Gastroesophageal sphincter (tissue), 4 donors: ENCODE measurements at regions not wholly inside any gene's neighbourhood (a gene's known extent, or its start where the extent isn't known, plus 50 kb on each side); places are given as distances from the start of the nearest gene placed in this dataset.

ENCODE experiments used
- ATAC-seq: fragments of 150-250 bp; one replicate; pipeline ENCODE4 v1.9.1; 2016; ENCODE audit warnings: mild to moderate bottlenecking, moderate library complexity
- H3K27ac ChIP-seq, 4 donors: fragments of 200-600 bp; sonication (generic) in 3 of 4; 1 replicate in 3 of 4; 2 replicates in 1 of 4; pipeline ENCODE4 v1.5.1; 2016 to 2019
- H3K27me3 ChIP-seq: fragments of 200-600 bp; sonication (generic); one replicate; pipeline ENCODE4 v1.5.1; 2019
- H3K36me3 ChIP-seq, 2 donors: fragments of 200-600 bp; sonication (generic); one replicate each; pipeline ENCODE4 v1.5.1; 2019; ENCODE audit warnings: control low read depth in 1 of 2
- H3K4me1 ChIP-seq, 3 donors: fragments of 200-600 bp; sonication (generic); 1 replicate in 2 of 3; 2 replicates in 1 of 3; pipeline ENCODE4 v1.5.1; 2016 to 2019; ENCODE audit warnings: control low read depth in 2 of 3
- H3K4me3 ChIP-seq, 2 donors: fragments of 200-600 bp; sonication (generic); one replicate each; pipeline ENCODE4 v1.5.1; 2019; ENCODE audit warnings: mild to moderate bottlenecking in 1 of 2, moderate library complexity in 1 of 2
- H3K9me3 ChIP-seq, 3 donors: fragments of 200-600 bp; sonication (generic); one replicate each; pipeline ENCODE4 v1.5.1; 2017 to 2019; ENCODE audit warnings: control low read depth in 2 of 3
- EP300 ChIP-seq: sonication (generic); formaldehyde crosslinking; IDR thresholded peaks from one replicate; pipeline ENCODE4 v1.6.1; 2017; ENCODE audit warnings: antibody characterized with exemption, mild to moderate bottlenecking
- POLR2A ChIP-seq, 2 donors: fragments of 450-650 bp; IDR thresholded peaks; one replicate each; pipeline ENCODE4 v1.6.1; 2017; ENCODE audit warnings: antibody characterized with exemption in 2 of 2, mild to moderate bottlenecking in 2 of 2, moderate library complexity in 1 of 2
- POLR2AphosphoS5 ChIP-seq: sonication (generic); formaldehyde crosslinking; IDR thresholded peaks from one replicate; pipeline ENCODE4 v1.6.1; 2017; ENCODE audit warnings: antibody characterized with exemption
- WGBS, 2 donors: methylation state at CpG; one replicate each; pipeline ENCODE4 v1.1.5; 2018; ENCODE audit warnings: low coverage in 1 of 2; 5-methylcytosine and 5-hydroxymethylcytosine counted together
- TF ChIP-seq, protein P1 (sequence below), 4 experiments: fragments of 200-600 bp in 2 of 4; fragments of 450-650 bp in 2 of 4; sonication (generic) in 1 of 4; IDR thresholded peaks; one replicate each; pipeline ENCODE4 v1.5.1; 2017 to 2019; ENCODE audit warnings: antibody characterized with exemption in 4 of 4, mild to moderate bottlenecking in 2 of 4, moderate library complexity in 2 of 4

DNA sequence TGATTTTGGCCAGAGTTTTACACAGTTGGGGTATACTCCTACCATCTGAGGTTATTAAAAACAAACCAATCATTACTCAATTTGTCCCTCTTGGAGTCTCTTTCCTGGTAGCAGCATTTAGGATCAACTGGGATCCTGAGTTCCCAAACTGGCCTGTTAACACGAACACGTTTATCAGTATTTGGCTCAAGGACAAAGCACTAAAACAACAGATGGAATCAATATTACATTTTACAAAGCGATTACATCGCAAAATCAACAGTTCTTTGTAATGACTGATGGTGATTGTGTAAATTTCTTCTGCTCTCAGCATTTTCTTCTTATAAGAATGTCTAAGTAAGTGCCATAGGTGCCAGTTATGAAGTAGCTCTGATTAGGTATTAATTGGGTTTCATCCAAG lies 582.9 kb upstream of the ANKRD30A start:
- H3K36me3 ChIP-seq, result no peaks in the 10 kb centered on the region
- 52 to 67% methylated on average over 4 of the region's 4 CpGs for WGBS, 2 donors
- no peak for ATAC-seq
- no peaks in the 10 kb centered on the region for H3K4me1 ChIP-seq
- TF ChIP-seq EP300, result no peak
- TF ChIP-seq POLR2A (IDR thresholded peaks at IDR 0.05), result no peak
- no peak for TF ChIP-seq POLR2AphosphoS5
- TF ChIP-seq, protein P1, sequence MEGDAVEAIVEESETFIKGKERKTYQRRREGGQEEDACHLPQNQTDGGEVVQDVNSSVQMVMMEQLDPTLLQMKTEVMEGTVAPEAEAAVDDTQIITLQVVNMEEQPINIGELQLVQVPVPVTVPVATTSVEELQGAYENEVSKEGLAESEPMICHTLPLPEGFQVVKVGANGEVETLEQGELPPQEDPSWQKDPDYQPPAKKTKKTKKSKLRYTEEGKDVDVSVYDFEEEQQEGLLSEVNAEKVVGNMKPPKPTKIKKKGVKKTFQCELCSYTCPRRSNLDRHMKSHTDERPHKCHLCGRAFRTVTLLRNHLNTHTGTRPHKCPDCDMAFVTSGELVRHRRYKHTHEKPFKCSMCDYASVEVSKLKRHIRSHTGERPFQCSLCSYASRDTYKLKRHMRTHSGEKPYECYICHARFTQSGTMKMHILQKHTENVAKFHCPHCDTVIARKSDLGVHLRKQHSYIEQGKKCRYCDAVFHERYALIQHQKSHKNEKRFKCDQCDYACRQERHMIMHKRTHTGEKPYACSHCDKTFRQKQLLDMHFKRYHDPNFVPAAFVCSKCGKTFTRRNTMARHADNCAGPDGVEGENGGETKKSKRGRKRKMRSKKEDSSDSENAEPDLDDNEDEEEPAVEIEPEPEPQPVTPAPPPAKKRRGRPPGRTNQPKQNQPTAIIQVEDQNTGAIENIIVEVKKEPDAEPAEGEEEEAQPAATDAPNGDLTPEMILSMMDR (IDR thresholded peaks at IDR 0.05), result no peak
- no peaks in the 10 kb centered on the region for H3K27me3 ChIP-seq
- no peak overlapping the region for H3K27ac ChIP-seq
- no peaks in the 10 kb centered on the region for H3K9me3 ChIP-seq
- H3K4me3 ChIP-seq, result no peak overlapping the region

DNA sequence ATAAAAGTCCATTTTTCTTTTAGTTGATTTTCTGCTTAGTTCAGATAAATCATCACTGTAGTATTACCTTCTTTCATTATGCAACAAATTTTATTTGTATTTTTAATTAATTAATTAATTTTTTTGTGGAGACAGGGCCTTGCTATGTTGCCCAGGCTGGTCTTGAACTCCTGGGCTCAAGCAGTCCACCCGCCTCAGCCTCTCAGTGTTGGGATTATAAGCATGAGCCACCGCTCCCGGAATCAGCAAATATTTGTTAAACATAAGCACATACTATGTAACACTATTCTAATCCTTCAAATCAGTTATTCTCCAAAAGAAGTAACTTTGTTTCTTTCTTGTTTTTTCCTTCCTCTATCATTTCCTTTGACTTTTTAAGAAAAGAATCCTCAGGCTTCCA lies 584.8 kb upstream of the ANKRD30A start:
- 84 to 85% methylated on average over 3 of the region's 3 CpGs for WGBS, 2 donors
- Histone ChIP-seq H3K9me3 (no peaks in the 10 kb centered on the region), H3K27ac (no peak overlapping the region), H3K36me3 (no peaks in the 10 kb centered on the region), H3K27me3 (no peaks in the 10 kb centered on the region), H3K4me1 (no peaks in the 10 kb centered on the region), H3K4me3 (no peak overlapping the region)
- TF ChIP-seq POLR2A (IDR thresholded peaks at IDR 0.05) (no peak), POLR2AphosphoS5 (no peak), EP300 (no peak)
- TF ChIP-seq, protein P1 (IDR thresholded peaks at IDR 0.05), result no peak
- no peak for ATAC-seq

DNA sequence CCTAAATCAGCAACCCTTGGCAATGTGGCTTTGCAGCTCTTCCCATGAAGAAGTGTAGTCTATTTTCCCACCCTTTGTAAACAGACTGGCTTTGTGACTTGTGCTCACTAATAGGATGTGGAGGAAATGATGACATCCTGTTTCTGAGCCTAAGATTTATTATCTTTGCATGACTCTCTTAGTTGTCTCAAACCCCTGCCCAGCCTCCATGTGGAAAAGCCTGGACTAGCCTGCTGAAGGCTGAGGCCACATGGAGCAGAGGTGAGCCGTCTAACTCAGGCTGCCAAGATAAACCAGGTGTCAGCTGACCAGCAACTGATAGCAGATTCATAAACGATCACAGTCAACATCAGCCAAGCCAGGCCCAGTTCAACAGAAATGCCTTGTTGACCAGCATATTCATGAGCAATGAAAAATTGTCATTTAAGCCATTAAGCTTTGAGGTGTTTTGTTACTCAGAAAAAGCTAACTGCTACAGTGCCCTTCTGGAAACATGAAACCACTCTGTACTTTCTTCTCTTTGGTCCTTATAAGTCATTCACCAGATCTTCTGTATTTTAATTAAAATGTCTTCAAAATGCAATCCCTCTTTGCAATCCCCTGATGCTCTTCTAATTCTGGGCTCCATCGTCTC lies 586.3 kb upstream of the ANKRD30A start:
- Histone ChIP-seq H3K36me3 (no peaks in the 10 kb centered on the region), H3K9me3 (no peaks in the 10 kb centered on the region), H3K4me1 (no peaks in the 10 kb centered on the region), H3K27me3 (no peaks in the 10 kb centered on the region), H3K27ac (no peak overlapping the region), H3K4me3 (no peak overlapping the region)
- peak; percentile 51 for ATAC-seq
- 50 to 58% methylated on average over 2 of the region's 3 CpGs for WGBS, 2 donors
- TF ChIP-seq, protein P1 (IDR thresholded peaks at IDR 0.05), result no peak
- no peak for TF ChIP-seq POLR2AphosphoS5
- TF ChIP-seq EP300, result no peak
- no peak for TF ChIP-seq POLR2A (IDR thresholded peaks at IDR 0.05)

DNA sequence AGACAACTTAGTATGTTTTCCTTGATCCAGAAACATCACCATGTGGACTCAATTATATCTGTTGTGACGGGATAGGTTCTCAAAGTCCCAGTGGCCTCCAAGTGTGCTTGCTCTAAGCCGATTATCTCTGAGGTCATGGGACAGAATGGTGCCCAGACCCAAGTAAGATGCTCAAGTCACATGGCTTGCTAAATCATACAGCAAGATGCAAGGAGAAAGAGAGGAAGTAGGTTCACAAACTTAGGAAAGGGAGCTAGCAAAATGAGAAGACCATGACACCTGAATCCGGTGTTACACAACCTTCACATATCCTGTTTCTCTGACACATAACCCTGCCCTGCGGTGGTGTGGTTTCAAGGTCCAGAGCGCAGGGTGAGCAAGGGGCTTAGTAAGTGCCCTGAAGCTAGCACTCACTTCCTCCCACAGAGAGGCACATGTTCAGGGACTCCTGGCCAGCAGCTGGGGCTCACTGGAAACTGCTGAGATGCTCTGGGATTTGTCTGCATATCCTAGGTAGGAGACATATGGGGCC lies 590.9 kb upstream of the ANKRD30A start:
- TF ChIP-seq, protein P1 (IDR thresholded peaks at IDR 0.05), result no peak
- TF ChIP-seq EP300 (no peak), POLR2AphosphoS5 (no peak)
- ATAC-seq, result no peak
- Histone ChIP-seq H3K9me3 (peaks cover 0 to 5% (median 0%) of the 10 kb centered on the region in 3 donors), H3K4me3 (no peak overlapping the region), H3K27me3 (no peaks in the 10 kb centered on the region), H3K36me3 (no peaks in the 10 kb centered on the region), H3K4me1 (no peaks in the 10 kb centered on the region), H3K27ac (no peak overlapping the region)
- WGBS, 2 donors, result 59 to 63% methylated on average over 3 to 5 of the region's 5 CpGs

DNA sequence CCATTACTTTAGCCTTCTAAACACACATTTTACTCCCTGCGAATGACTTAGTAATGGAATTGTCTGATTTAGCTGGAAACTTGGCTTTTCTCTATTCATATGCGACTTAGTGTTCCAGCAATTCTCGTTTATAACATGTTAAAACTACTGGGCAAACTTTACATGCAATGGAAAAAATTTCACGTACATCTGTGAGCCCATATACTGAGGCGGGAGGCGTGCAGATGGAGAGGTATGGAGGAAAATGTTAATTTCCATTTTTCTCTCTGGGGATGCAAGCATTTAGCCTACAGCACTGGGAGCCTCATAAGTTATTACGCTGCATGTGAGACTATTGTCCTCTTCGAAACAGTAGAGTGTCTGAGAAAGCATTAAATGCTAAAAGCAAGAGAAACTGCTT lies 591.5 kb upstream of the ANKRD30A start:
- TF ChIP-seq EP300 (no peak), POLR2AphosphoS5 (no peak), POLR2A (IDR thresholded peaks at IDR 0.05) (no peak)
- TF ChIP-seq, protein P1 (IDR thresholded peaks at IDR 0.05), result no peak
- ATAC-seq, result no peak
- no peaks in the 10 kb centered on the region for H3K36me3 ChIP-seq
- H3K27me3 ChIP-seq, result no peaks in the 10 kb centered on the region
- no peak overlapping the region for H3K27ac ChIP-seq
- H3K9me3 ChIP-seq, result peaks cover 0 to 9% (median 0%) of the 10 kb centered on the region in 3 donors
- no peaks in the 10 kb centered on the region for H3K4me1 ChIP-seq
- no peak overlapping the region for H3K4me3 ChIP-seq
- WGBS, 2 donors, result 86 to 97% methylated on average over 6 to 8 of the region's 8 CpGs
